ENCODE measurements at regions not wholly inside any gene's neighbourhood (a gene's known extent, or its start where the extent isn't known, plus 50 kb on each side); places are given as distances from the start of the nearest gene placed in this dataset.

DNA sequence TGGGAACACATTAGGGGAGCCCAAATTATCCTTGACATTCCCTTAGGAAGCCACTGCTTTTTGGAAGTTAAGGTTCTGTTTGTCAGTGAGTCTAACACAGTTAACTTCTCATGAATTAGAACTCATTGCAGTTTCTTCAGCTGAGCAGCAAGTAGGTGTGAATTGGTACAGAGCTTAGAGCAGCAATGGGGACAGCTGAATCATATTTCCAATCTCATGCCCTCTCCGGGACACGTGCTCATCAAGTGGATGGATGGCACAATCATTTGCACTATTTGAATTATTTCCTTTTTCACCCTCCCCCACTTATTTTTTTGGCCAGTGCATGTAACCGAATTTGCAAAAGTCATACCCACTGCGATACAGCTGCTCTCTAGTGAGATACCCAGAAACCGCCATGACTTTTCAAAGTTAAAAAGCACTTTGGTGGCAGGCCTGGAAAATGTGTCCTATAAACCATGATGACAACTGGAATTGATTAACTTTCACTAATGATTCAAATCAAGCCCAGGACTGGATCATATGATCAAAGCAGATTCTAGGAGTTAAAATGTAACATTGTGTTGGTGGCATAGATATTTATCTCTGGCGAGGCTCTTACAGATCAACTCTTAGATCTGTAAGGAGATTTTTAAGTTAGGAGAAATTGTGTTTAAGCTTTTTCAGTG lies 76.4 kb downstream of the EBLN2 start (continued):
- TF ChIP-seq, protein P1, sequence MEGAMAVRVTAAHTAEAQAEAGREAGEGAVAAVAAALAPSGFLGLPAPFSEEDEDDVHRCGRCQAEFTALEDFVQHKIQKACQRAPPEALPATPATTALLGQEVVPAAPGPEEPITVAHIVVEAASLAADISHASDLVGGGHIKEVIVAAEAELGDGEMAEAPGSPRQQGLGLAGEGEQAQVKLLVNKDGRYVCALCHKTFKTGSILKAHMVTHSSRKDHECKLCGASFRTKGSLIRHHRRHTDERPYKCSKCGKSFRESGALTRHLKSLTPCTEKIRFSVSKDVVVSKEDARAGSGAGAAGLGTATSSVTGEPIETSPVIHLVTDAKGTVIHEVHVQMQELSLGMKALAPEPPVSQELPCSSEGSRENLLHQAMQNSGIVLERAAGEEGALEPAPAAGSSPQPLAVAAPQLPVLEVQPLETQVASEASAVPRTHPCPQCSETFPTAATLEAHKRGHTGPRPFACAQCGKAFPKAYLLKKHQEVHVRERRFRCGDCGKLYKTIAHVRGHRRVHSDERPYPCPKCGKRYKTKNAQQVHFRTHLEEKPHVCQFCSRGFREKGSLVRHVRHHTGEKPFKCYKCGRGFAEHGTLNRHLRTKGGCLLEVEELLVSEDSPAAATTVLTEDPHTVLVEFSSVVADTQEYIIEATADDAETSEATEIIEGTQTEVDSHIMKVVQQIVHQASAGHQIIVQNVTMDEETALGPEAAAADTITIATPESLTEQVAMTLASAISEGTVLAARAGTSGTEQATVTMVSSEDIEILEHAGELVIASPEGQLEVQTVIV (CRISPR knock-in tag; IDR thresholded peaks at IDR 0.05; ENCODE audit: borderline replicate concordance), result no peak
- no peak for TF ChIP-seq ELF1 (tag; IDR thresholded peaks at IDR 0.05)

DNA sequence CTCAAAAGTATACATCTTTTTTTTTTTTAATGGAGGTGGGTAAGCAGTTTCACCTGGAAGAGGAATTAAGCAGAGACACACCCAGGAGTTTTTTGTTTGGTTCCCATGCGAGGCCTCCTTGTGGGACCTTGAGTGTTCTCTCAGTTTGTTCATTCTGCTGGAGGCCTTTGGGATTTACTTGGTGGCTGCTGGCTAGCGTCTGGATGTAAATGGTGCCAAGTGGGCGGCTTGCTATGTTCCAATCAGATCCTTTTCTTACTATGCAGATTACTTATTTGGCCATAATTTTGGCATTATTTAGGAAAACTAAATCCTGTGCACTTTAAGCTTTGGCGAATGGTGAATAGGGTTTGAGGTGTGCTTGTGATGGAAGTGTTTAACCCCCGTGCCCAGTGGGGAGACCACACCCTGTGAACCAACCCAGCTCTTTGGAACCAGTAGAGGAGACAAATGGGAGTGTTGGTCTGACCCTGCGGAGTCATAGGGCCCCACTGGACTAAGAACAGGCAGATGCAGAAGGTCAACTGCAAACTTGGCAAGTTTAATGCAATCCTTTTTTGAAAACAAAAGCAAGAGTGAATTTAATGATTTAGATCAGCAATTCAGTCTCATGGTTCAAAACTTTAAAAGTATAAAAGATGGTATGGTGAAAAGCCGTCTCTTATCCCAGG lies 79.4 kb downstream of the EBLN2 start:
- DNase-seq (ENCODE audit: extremely low read depth in 1 of 4, low spot score in 3 of 4) (no peak), FAIRE-seq (no peak), ATAC-seq (no peak)
- in situ Hi-C loops (cut with MboI), result no loop called here
- H3K9me3 ChIP-seq (replicated peaks; ENCODE audit: control insufficient read depth, insufficient read depth, low read depth, low read length), result no peaks in the 10 kb centered on the region
- ChIA-PET CTCF (ENCODE audit: low intra/inter-chr PET ratio) (no interaction called here), POLR2A (no interaction called here)
- no TSS peak for BruUV-seq (replicated peaks)
- no peak overlapping the region for H2AFZ ChIP-seq (ENCODE audit: low read depth, low read length)
- H3K79me2 ChIP-seq (ENCODE audit: control insufficient read depth, insufficient read depth, low read length), result no peaks in the 10 kb centered on the region
- intact Hi-C loops (cut with micrococcal nuclease), result no loop called here
- 64% methylated on average over 7 of the region's 7 CpGs for WGBS (ENCODE audit: insufficient coverage, low coverage, missing lambda C conversion rate)
- no peak overlapping the region for H3K4me3 ChIP-seq
- H3K9ac ChIP-seq (ENCODE audit: insufficient read depth in 1 of 2, low read depth in 2 of 2, low read length in 2 of 2), result no peak overlapping the region
- no peaks in the 10 kb centered on the region for H3K36me3 ChIP-seq (ENCODE audit: control insufficient read depth, insufficient read depth, low read length)
- TF ChIP-seq, protein P2, sequence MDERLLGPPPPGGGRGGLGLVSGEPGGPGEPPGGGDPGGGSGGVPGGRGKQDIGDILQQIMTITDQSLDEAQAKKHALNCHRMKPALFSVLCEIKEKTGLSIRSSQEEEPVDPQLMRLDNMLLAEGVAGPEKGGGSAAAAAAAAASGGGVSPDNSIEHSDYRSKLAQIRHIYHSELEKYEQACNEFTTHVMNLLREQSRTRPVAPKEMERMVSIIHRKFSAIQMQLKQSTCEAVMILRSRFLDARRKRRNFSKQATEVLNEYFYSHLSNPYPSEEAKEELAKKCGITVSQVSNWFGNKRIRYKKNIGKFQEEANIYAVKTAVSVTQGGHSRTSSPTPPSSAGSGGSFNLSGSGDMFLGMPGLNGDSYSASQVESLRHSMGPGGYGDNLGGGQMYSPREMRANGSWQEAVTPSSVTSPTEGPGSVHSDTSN (CRISPR knock-in tag; IDR thresholded peaks at IDR 0.05; ENCODE audit: low read depth), result no peak
- TF ChIP-seq, protein P2 (tag; conservative IDR thresholded peaks at IDR 0.05; ENCODE audit: low read depth), result no peak
- peaks cover 13 to 22% of the 10 kb centered on the region in 2 experiments; a peak in 4 of 5 replicates for H3K4me1 ChIP-seq (replicated peaks in 1 of 2; ENCODE audit: control insufficient read depth in 2 of 2, insufficient read depth in 2 of 2, low read length in 2 of 2)
- H3K4me2 ChIP-seq (ENCODE audit: insufficient read depth, low read length), result no peak overlapping the region
- no peak overlapping the region for H3K27ac ChIP-seq (ENCODE audit: extremely low read depth, low read depth, low read length)
- no peaks in the 10 kb centered on the region for H3K9me1 ChIP-seq (ENCODE audit: control insufficient read depth, insufficient read depth, low read length)
- H4K20me1 ChIP-seq (replicated peaks; ENCODE audit: control insufficient read depth, insufficient read depth, low read length), result no peaks in the 10 kb centered on the region
- no peaks in the 10 kb centered on the region for H3K27me3 ChIP-seq (ENCODE audit: control insufficient read depth in 2 of 2, insufficient read depth in 2 of 2, low read length in 2 of 2)

Data from K562 (cell line).